Kidney tubule cell (primary cell): ENCODE measurements at regions not wholly inside any gene's neighbourhood (a gene's known extent, or its start where the extent isn't known, plus 50 kb on each side); places are given as distances from the start of the nearest gene placed in this dataset.
"Not testable (repeated sequence)": the region's sequence is repeated elsewhere in the genome, so short reads cannot be mapped to it uniquely, and the experiment has no call there.

Experiments
- DNase-seq: peaks from one replicate; pipeline ENCODE4 v3.0.0-alpha.2; 2018; ENCODE audit warnings: low spot score

- DNase-seq: no peak
Measured at GRCh38 chr1:30660241-30660640, 63.1 kb downstream of the MATN1 start.

DNA sequence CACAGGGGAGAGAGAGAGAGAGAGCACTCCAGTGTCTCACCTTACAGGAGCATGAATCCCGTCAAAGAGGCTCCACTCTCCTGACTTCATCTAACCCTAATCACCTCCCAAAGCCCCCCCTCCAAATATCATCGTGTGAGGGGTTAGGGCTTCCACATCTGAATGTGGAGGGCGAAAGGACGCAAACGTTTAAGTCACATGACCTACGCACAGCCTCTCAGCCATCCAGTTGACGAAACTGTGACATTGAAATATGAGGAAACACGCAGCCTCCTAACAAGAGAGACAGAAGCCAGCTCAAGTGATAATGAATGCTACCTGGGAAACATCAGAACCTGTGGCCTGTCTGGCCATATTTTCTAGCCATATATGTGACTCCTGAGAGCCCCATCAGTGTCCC lies 63.7 kb downstream of the MATN1 start:
- DNase-seq: no peak

DNA sequence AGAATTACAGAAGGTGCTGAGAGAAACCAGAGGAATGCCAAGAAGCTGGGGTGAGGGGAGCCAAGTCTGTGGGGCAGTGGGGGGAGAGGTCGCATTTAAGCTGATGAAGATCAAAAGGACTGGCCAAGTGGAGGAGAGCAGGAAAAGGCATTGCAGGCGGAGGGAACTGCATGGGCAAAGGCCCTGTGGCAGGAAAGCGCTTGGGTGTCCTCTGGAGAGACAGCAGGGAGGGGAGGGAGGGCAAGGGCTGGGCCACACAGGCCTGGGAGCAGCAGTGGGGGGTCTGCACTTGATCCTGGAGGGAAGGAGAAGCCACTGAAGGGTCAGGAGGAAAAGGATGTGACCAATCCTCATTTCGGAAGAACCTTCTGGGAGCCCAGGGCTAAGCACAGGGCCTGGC lies 65.0 kb downstream of the MATN1 start:
- not testable (repeated sequence) for DNase-seq

DNA sequence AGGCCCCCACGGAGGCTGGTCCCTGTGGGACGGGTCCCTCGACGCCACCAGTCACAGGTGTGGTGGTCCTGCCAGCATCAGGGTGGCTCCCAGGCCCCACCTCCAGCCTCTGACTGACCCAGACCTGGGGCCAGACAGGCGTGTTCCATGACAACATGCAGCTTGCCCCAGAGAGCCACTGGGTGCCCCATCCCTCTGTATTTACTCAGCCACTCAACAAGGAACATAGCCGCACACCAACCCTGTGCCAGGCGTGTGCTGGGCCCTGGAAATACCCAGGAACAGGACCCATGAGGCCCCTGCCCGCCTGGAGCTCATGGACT lies 65.4 kb downstream of the MATN1 start:
- no peak for DNase-seq

DNA sequence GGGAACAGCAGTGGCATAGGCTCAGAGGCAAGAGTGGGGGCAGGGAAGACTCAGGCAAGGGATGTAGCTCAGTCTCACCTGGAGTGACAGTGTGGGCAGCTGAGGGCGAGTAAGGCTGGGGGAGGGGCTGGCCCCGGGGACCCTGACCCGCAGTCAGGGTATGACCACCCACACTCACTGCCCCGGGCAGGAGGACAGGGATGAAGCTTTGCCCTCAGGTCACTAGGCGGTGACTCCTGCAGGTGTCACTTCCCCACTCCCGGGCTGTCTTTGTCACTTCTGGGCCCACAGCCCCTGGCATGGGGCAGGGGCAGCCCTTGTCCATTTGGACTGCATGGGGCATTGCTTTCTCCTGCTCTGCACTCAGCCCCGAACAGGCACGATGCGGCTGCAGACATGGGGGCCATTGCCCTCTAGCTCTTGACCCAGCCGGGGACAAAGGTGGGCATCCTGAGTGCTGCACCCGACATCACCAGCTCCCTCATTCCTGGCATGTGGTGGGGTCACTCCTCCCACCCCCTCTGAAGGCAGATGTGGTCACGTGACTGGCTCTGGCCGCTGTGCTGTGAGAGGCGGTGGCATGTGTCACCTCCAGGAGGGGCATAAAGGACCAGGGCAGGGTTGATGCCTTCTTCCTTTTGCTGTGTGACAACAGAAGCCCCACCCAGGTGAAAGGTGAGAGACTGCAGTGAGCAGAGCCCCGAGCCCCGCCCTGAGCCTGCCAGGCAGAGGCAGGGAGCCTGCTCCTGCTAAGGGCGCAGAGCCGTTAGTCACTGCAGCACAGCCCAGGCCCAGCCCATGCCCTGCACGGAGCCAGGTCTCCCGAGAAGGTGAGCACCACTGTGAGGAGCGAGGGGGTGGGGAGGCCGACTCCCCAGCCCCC lies 66.0 kb downstream of the MATN1 start:
- peak; percentile 17 for DNase-seq

GRCh38 chr1:30656171-30656940 lies 67.0 kb downstream of the MATN1 start:
- DNase-seq: no peak

GRCh38 chr1:30655672-30656071 lies 67.7 kb downstream of the MATN1 start:
- no peak for DNase-seq

GRCh38 chr1:30654188-30654587 lies 69.2 kb downstream of the MATN1 start:
- DNase-seq: peak; percentile 38

- peak; percentile 75 for DNase-seq
Measured at GRCh38 chr1:30652152-30652841, 71.1 kb downstream of the MATN1 start.

- not testable (repeated sequence) for DNase-seq
Measured at GRCh38 chr1:30651395-30651794, 72.0 kb downstream of the MATN1 start.

DNA sequence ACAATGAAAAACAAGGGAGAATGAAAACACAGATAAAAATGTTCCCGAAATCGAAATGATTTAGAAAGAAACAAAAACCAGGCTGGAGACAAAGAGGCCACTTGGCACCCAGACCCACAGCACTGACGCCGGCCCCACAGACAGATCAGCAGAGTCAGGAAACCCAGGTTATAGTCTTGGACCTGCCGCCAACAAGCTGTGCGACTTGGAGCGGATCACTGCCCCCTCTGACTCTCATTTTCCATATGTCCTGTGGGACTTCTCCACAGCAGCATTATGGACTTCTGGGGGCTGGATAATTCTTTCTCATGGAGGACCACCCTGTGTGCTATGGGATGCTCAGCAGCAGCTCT lies 72.4 kb downstream of the MATN1 start:
- no peak for DNase-seq

DNA sequence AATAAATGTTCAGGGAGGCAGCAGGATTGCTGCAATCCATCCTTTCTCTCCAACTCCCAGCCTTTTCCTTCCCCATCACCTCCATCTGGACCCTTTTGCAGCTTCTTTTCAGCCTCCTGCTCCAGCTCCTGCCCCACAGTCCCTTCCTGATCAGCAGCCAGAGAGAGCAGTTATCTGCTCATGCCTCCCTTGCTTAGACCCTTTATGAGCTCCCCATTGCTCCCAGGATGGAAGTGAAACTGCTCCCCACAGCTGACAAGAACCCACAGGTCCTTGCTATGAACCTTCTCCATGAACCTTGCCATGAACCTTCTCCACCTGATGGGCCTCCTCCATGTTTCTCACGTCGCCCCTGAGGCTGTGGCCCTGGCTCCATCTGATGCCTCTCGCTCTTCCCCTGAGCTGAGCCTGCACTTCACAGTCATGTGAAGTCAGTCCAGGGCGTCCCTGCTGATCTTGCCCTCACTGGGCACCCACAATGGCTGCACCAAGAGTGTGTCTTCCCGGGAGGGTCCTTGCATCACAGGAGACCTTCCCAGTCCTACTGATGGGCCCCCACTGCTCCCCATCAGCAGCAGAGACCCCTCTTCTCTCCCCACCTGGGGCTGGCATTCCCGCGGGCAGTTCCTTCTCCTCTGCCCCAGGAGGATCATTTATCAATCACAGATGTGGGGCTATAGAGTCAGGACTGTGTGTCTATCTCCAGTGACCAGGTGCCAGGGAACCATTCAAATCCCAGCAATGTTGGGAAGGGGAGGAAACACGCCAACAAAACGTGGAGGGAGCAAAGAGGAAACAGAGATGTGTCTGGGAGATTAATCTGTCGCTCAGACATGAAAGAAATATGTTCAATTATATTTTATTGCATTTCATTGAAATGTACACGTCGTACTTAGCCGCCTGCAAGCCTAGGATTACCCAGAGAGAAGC lies 73.1 kb downstream of the MATN1 start:
- DNase-seq: no peak

DNA sequence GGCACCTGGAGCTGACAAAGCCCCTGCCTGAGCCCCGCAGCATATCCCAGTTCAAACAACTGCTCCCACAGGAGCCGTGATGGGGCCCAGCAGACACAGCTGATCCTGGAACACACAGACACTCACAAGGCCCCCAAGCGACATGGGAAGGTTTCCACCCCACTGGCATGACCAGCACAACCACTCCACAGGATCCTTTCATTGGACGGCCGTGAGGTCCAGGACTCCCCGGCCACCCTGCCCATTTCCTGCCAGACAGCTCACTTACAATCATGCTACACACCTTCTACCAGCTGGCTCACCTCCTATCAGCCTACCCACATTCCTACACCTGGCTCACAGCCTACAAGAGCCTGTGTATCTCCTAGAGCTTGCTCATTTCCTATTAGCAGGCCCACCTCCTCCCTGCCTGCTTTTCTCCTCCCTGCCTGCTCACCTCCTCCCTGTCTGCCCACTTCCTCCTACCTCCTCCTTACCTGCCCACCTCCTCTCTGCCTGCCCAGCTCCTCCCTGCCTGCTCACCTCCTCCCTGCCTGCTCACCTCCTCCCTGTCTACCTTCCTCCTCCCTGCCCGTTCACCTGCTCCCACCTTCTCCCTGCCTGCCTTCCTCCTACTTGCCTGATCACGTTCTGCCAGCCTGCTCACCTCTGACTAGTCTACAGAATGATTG lies 73.9 kb downstream of the MATN1 start:
- DNase-seq: peak; percentile 91

GRCh38 chr1:30648408-30649000 lies 74.9 kb downstream of the MATN1 start:
- DNase-seq: no peak

- DNase-seq: peak; percentile 86
Measured at GRCh38 chr1:30645807-30646206, 77.6 kb downstream of the MATN1 start.

GRCh38 chr1:30642391-30643120 lies 80.8 kb downstream of the MATN1 start:
- no peak for DNase-seq

DNA sequence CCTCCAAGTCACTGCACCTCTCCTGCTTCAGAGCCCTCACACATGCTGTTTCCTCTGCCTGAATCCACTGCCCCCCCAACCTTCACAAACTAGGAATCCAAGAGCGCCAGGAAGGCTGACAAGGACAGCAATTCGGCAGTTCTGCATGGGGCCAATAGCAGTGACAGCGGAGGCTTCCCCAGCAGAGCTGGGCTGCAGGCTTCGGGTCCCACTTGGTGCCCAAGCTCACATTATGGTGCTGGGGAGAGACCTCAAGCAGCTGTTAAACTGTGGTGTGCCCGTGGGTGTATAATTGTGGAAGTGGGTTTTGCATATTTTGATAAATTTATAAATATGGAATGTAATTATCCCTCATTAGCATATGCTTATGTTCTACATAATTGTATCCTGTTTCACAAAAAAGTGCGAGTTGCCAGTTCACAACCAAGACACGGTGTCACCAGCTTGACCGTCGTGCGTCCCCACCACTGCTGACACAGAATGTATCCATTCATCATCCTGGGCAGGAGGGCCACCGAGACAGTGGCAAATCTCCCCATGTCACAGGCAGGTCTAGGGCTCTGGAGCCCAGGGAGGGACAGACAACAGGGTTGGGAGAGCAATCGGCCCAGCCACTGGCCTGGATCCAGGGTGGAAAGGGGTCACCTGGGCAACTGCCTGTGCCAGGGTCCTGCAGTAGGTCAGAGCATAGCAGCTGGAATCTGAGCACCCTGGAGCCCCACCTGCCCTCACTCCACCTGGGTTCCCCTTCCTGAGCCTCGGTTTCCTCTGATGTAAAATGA lies 81.6 kb downstream of the MATN1 start:
- DNase-seq: no peak

GRCh38 chr1:30639881-30640452 lies 83.4 kb downstream of the MATN1 start:
- no peak for DNase-seq

GRCh38 chr1:30638811-30639210 lies 84.6 kb downstream of the MATN1 start:
- no peak for DNase-seq
